ENCODE measurements at regions not wholly inside any gene's neighbourhood (a gene's known extent, or its start where the extent isn't known, plus 50 kb on each side); places are given as distances from the start of the nearest gene placed in this dataset.

- no peak for DNase-seq (ENCODE audit: low read depth, low spot score)
- H3K27ac ChIP-seq, result no peak overlapping the region
Observed at GRCh38 chr18:51955136-51955535, 384.9 kb upstream of the DCC start.

GRCh38 chr18:51957001-51957400 lies 383.0 kb upstream of the DCC start:
- no peak for DNase-seq (ENCODE audit: low read depth, low spot score)
- H3K27ac ChIP-seq, result no peak overlapping the region

- H3K27ac ChIP-seq, result no peak overlapping the region
- no peak for DNase-seq (ENCODE audit: low read depth, low spot score)
Observed at GRCh38 chr18:51980101-51980500, 359.9 kb upstream of the DCC start.

- no peak overlapping the region for H3K27ac ChIP-seq
- DNase-seq (ENCODE audit: low read depth, low spot score), result no peak
Observed at GRCh38 chr18:51988277-51988676, 351.7 kb upstream of the DCC start.

- H3K27ac ChIP-seq, result no peak overlapping the region
- DNase-seq (ENCODE audit: low read depth, low spot score), result no peak
Observed at GRCh38 chr18:51997129-51997528, 342.9 kb upstream of the DCC start.

GRCh38 chr18:51998066-51998465 lies 341.9 kb upstream of the DCC start:
- no peak overlapping the region for H3K27ac ChIP-seq
- no peak for DNase-seq (ENCODE audit: low read depth, low spot score)

- no peak overlapping the region for H3K27ac ChIP-seq
- no peak for DNase-seq (ENCODE audit: low read depth, low spot score)
Observed at GRCh38 chr18:51998711-51999110, 341.3 kb upstream of the DCC start.

GRCh38 chr18:51999351-51999750 lies 340.6 kb upstream of the DCC start:
- DNase-seq (ENCODE audit: low read depth, low spot score), result no peak
- H3K27ac ChIP-seq, result no peak overlapping the region

GRCh38 chr18:52000435-52000834 lies 339.6 kb upstream of the DCC start:
- H3K27ac ChIP-seq, result no peak overlapping the region
- DNase-seq (ENCODE audit: low read depth, low spot score), result no peak

GRCh38 chr18:52001106-52001505 lies 338.9 kb upstream of the DCC start:
- H3K27ac ChIP-seq, result no peak overlapping the region
- no peak for DNase-seq (ENCODE audit: low read depth, low spot score)

GRCh38 chr18:52002600-52002999 lies 337.4 kb upstream of the DCC start:
- no peak for DNase-seq (ENCODE audit: low read depth, low spot score)
- H3K27ac ChIP-seq, result no peak overlapping the region

GRCh38 chr18:52007105-52007504 lies 332.9 kb upstream of the DCC start:
- H3K27ac ChIP-seq, result no peak overlapping the region
- no peak for DNase-seq (ENCODE audit: low read depth, low spot score)

GRCh38 chr18:52008330-52008729 lies 331.7 kb upstream of the DCC start:
- no peak for DNase-seq (ENCODE audit: low read depth, low spot score)

GRCh38 chr18:52008736-52009135 lies 331.3 kb upstream of the DCC start:
- no peak for DNase-seq (ENCODE audit: low read depth, low spot score)
- H3K27ac ChIP-seq, result no peak overlapping the region

More at GRCh38 chr18:52008330-52008729, 331.7 kb upstream of the DCC start:
- no peak overlapping the region for H3K27ac ChIP-seq

GRCh38 chr18:52009958-52010357 lies 330.0 kb upstream of the DCC start:
- DNase-seq (ENCODE audit: low read depth, low spot score), result no peak
- H3K27ac ChIP-seq, result no peak overlapping the region

GRCh38 chr18:52045946-52046675 lies 293.9 kb upstream of the DCC start:
- H3K27ac ChIP-seq, result no peak overlapping the region
- no peak for DNase-seq (ENCODE audit: low read depth, low spot score)

GRCh38 chr18:52046842-52047241 lies 293.2 kb upstream of the DCC start:
- DNase-seq (ENCODE audit: low read depth, low spot score), result no peak
- no peak overlapping the region for H3K27ac ChIP-seq

- peak; percentile 1 for DNase-seq (ENCODE audit: low read depth, low spot score)
- H3K27ac ChIP-seq, result no peak overlapping the region
Observed at GRCh38 chr18:52054324-52054723, 285.7 kb upstream of the DCC start.

GRCh38 chr18:52060607-52061304 lies 279.2 kb upstream of the DCC start:
- no peak overlapping the region for H3K27ac ChIP-seq
- DNase-seq (ENCODE audit: low read depth, low spot score), result no peak

- H3K27ac ChIP-seq, result no peak overlapping the region
- no peak for DNase-seq (ENCODE audit: low read depth, low spot score)
Observed at GRCh38 chr18:52063923-52064322, 276.1 kb upstream of the DCC start.

- no peak for DNase-seq (ENCODE audit: low read depth, low spot score)
- no peak overlapping the region for H3K27ac ChIP-seq
Observed at GRCh38 chr18:52069201-52069600, 270.8 kb upstream of the DCC start.

- DNase-seq (ENCODE audit: low read depth, low spot score), result no peak
- no peak overlapping the region for H3K27ac ChIP-seq
Observed at GRCh38 chr18:52070291-52070756, 269.7 kb upstream of the DCC start.
